CD8-positive, alpha-beta memory T cell (primary cell): ENCODE measurements at regions not wholly inside any gene's neighbourhood (a gene's known extent, or its start where the extent isn't known, plus 50 kb on each side); places are given as distances from the start of the nearest gene placed in this dataset.
A peak's percentile ranks its signal among the peaks of the same experiment; 100 is the strongest.
"Not testable (repeated sequence)": the region's sequence is repeated elsewhere in the genome, so short reads cannot be mapped to it uniquely, and the experiment has no call there.

Source experiments
- CTCF ChIA-PET: fragments of 350-600 bp; sonication (Branson Sonifier 250); formaldehyde crosslinking; loops from one replicate; lab custom pipeline; 2021; ENCODE audit warnings: antibody characterized with exemption; lab: Charles Lee
- POLR2A ChIA-PET: fragments of 350-600 bp; sonication (Branson Sonifier 250); formaldehyde crosslinking; loops from one replicate; lab custom pipeline; 2021; ENCODE audit warnings: antibody characterized with exemption; lab: Charles Lee
- DNase-seq, 5 donors: peaks; one replicate each; pipeline versions ENCODE4 v3.0.0 to v3.0.0-alpha.2; 2020 to 2022; ENCODE audit warnings: mixed read lengths in 1 of 5
- H3K27ac ChIP-seq: one replicate; pipeline ENCODE4 v1.7.0; 2013; ENCODE audit warnings: low read depth, mild to moderate bottlenecking, low read length, moderate library complexity
- H3K27me3 ChIP-seq: 2 replicates; pipeline ENCODE4 v1.7.0; 2013; ENCODE audit warnings: low read length, mild to moderate bottlenecking; ENCODE audit not compliant: insufficient read depth, poor library complexity, severe bottlenecking
- H3K36me3 ChIP-seq: 2 replicates; pipeline ENCODE4 v1.7.0; 2013; ENCODE audit warnings: mild to moderate bottlenecking, low read length, moderate library complexity; ENCODE audit not compliant: insufficient read depth
- H3K4me1 ChIP-seq: 2 replicates; pipeline ENCODE4 v1.7.0; 2013; ENCODE audit warnings: mild to moderate bottlenecking, low read length, moderate library complexity; ENCODE audit not compliant: insufficient read depth
- H3K4me3 ChIP-seq: 2 replicates; pipeline ENCODE4 v1.7.0; 2013; ENCODE audit warnings: mild to moderate bottlenecking, low read length
- H3K9me3 ChIP-seq: 2 replicates; pipeline ENCODE4 v1.7.0; 2013; ENCODE audit warnings: mild to moderate bottlenecking, low read length
- H3K27ac Mint-ChIP-seq, 8 donors: one replicate each; pipeline ENCODE4 v1.8.0; 2020 to 2021; ENCODE audit warnings: mixed read lengths in 8 of 8, mild to moderate bottlenecking in 6 of 8, inconsistent platforms in 3 of 8, moderate library complexity in 3 of 8
- H3K27me3 Mint-ChIP-seq, 2 donors: one replicate each; pipeline ENCODE4 v1.8.0; 2020 to 2021; ENCODE audit warnings: mixed read lengths in 2 of 2, mild to moderate bottlenecking in 1 of 2, moderate library complexity in 1 of 2
- H3K36me3 Mint-ChIP-seq, 3 donors: one replicate each; pipeline ENCODE4 v1.8.0; 2020 to 2021; ENCODE audit warnings: mixed read lengths in 3 of 3, inconsistent platforms in 1 of 3, mild to moderate bottlenecking in 1 of 3
- H3K4me1 Mint-ChIP-seq, 3 donors: one replicate each; pipeline ENCODE4 v1.8.0; 2020 to 2021; ENCODE audit warnings: mixed read lengths in 3 of 3, inconsistent platforms in 1 of 3, mild to moderate bottlenecking in 1 of 3
- H3K4me3 Mint-ChIP-seq, 7 donors: one replicate each; pipeline ENCODE4 v1.8.0; 2020 to 2021; ENCODE audit warnings: mixed read lengths in 7 of 7, mild to moderate bottlenecking in 6 of 7, moderate library complexity in 4 of 7, inconsistent platforms in 2 of 7
- H3K9me3 Mint-ChIP-seq, 5 donors: one replicate each; pipeline ENCODE4 v1.8.0; 2020 to 2022; ENCODE audit warnings: mixed read lengths in 5 of 5, mild to moderate bottlenecking in 3 of 5, moderate library complexity in 2 of 5, inconsistent platforms in 1 of 5

DNA sequence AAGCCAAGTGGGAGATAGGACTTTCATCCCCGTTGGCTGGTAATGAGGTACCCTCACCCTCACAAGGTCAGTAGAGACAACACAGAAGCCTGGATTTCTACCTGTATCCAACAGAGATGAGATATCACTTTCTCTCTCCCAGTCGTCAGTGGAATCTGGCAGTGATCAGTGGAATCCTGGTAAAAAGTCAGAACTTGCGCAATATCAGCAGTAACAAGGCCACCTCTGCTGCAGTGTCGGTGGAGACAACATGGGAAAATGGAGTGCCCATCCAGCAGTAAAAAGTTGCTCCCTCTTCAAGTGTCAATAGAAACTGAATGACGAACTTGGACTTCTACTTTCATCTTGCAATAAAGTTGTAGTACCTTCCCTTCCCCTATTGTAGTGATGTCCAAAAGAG lies 615.9 kb downstream of the ETS1 start:
- no peak overlapping the region for H3K4me3 Mint-ChIP-seq
- H3K36me3 Mint-ChIP-seq, result peaks cover 0 to 8% (median 0%) of the 10 kb centered on the region in 3 donors
- H3K27ac Mint-ChIP-seq, result no peak overlapping the region
- no peaks in the 10 kb centered on the region for H3K4me1 Mint-ChIP-seq
- Histone ChIP-seq H3K4me3 (no peak overlapping the region), H3K27me3 (no peaks in the 10 kb centered on the region), H3K4me1 (no peaks in the 10 kb centered on the region), H3K27ac (no peak overlapping the region), H3K9me3 (no peaks in the 10 kb centered on the region), H3K36me3 (no peaks in the 10 kb centered on the region)
- H3K9me3 Mint-ChIP-seq, result peaks cover 0 to 5% (median 0%) of the 10 kb centered on the region in 5 donors
- ChIA-PET POLR2A (no interaction called here), CTCF (no interaction called here)
- DNase-seq, result no peak
- H3K27me3 Mint-ChIP-seq, result peaks cover 14 to 48% of the 10 kb centered on the region in 2 donors

DNA sequence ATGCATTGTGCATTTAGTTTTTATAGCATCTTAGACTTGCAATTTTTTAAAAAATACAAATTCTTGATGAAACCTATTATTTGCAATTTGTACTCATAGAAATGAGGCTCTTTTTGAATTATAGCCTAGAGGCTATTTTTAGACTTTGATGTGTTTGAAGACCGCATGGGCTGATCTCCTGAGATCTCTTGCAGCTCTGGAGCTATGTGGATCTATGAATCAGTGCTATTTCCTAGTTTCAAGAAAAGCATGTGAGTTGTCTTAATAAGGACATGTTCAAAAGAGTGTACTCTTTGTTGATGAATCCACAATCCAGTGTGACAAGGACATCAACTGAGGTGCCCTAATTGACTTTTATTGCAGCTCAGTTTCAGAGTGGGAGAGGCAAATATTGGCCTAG lies 620.5 kb downstream of the ETS1 start:
- Mint-ChIP-seq H3K9me3 (peaks cover 0 to 5% (median 0%) of the 10 kb centered on the region in 5 donors), H3K4me1 (no peaks in the 10 kb centered on the region), H3K4me3 (no peak overlapping the region), H3K27ac (no peak overlapping the region), H3K36me3 (peaks cover 0 to 8% (median 2%) of the 10 kb centered on the region in 3 donors), H3K27me3 (peaks cover 9 to 58% of the 10 kb centered on the region in 2 donors)
- H3K4me1 ChIP-seq, result no peaks in the 10 kb centered on the region
- H3K4me3 ChIP-seq, result no peak overlapping the region
- H3K27ac ChIP-seq, result no peak overlapping the region
- no peaks in the 10 kb centered on the region for H3K27me3 ChIP-seq
- H3K36me3 ChIP-seq, result no peaks in the 10 kb centered on the region
- H3K9me3 ChIP-seq, result no peaks in the 10 kb centered on the region
- no peak for DNase-seq
- ChIA-PET POLR2A (no interaction called here), CTCF (no interaction called here)

DNA sequence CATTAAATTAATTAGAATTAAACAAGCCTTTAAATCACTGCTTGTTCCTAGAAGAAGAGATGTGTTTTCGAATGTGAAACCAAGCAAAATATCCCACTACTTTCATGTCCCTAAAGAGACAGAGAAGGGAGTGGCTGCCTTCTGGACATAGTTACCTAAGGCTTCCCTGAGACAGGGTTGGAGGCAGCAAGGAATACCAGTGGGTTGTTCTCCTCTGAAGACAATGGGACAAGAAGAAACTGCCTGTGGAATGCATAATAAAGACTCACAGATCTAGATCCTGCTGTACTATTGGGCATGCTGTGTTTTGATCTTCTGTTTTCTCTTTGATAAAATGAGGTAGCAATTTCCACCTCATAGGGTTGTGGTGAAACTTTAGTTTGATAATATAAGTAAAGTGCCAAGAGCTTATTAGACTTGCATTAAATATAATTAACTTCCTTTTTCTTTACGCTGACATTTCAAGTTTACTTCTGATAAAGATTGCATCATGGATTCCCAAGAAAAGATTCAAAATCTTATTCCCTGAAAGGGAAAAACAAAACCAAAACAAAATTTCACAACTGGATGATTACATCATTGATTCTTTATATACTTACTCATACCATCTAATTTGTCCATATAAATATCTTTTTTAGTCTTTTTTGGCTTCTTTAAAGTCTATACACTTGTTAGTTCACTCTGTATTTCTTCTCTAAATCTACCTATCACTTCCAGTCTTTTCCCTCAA lies 621.3 kb downstream of the ETS1 start:
- Mint-ChIP-seq H3K27ac (no peak overlapping the region), H3K4me3 (no peak overlapping the region), H3K36me3 (peaks cover 0 to 8% (median 2%) of the 10 kb centered on the region in 3 donors), H3K9me3 (peaks cover 0 to 5% (median 0%) of the 10 kb centered on the region in 5 donors), H3K27me3 (peaks cover 14 to 52% of the 10 kb centered on the region in 2 donors), H3K4me1 (no peaks in the 10 kb centered on the region)
- ChIA-PET CTCF (no interaction called here), POLR2A (no interaction called here)
- Histone ChIP-seq H3K27ac (no peak overlapping the region), H3K4me3 (no peak overlapping the region), H3K9me3 (no peaks in the 10 kb centered on the region), H3K36me3 (no peaks in the 10 kb centered on the region), H3K4me1 (no peaks in the 10 kb centered on the region), H3K27me3 (no peaks in the 10 kb centered on the region)
- no peak for DNase-seq

DNA sequence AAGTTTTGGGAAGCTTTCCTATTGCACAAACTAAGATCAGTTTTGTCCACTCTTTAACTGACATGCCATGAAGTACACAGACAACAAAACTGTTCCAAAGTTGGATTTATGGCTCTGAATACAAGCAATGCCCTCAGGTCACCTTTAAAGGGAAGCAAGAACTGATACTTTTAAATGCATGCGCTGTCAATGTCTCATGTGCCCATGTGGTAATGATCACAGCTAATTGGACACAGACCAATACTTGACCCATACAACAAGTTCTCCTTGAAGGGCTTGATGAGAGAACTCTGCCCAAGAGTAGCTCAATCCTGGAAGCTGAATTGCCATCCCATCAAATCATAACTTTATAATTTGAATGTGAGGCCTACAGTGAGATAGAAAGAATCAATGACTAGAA lies 624.9 kb downstream of the ETS1 start:
- no peaks in the 10 kb centered on the region for H3K27me3 ChIP-seq
- DNase-seq, result no peak
- no peaks in the 10 kb centered on the region for H3K36me3 ChIP-seq
- Mint-ChIP-seq H3K27ac (no peak overlapping the region), H3K27me3 (peaks cover 11 to 42% of the 10 kb centered on the region in 2 donors), H3K9me3 (no peaks in the 10 kb centered on the region), H3K36me3 (peaks cover 0 to 2% (median 0%) of the 10 kb centered on the region in 3 donors), H3K4me3 (no peak overlapping the region), H3K4me1 (no peaks in the 10 kb centered on the region)
- no peaks in the 10 kb centered on the region for H3K4me1 ChIP-seq
- ChIA-PET CTCF (no interaction called here), POLR2A (no interaction called here)
- no peak overlapping the region for H3K27ac ChIP-seq
- no peak overlapping the region for H3K4me3 ChIP-seq
- H3K9me3 ChIP-seq, result no peaks in the 10 kb centered on the region

DNA sequence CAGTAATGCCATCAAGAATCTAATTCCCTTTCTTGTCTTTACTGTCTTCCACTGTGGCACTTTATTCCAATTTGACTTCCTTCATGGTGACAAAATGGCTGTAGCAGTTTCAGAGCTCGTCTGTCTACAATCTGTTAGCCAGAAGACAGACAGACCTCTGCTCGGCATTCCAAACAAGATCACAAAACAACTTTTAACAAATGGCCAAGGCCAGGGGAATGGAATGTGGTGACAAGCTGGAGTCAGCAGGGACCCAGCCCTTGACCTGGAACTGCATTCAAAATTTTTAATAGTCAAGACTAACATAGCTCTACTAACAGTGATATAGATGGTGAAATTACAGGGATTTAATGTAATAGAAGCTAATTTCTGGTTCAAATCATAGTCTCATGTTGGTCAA lies 637.2 kb downstream of the ETS1 start:
- H3K36me3 ChIP-seq, result no peaks in the 10 kb centered on the region
- Mint-ChIP-seq H3K4me3 (no peak overlapping the region), H3K36me3 (peaks cover 0 to 5% (median 0%) of the 10 kb centered on the region in 3 donors), H3K9me3 (peaks cover 0 to 4% (median 0%) of the 10 kb centered on the region in 5 donors), H3K4me1 (no peaks in the 10 kb centered on the region), H3K27me3 (peaks cover 6 to 23% of the 10 kb centered on the region in 2 donors), H3K27ac (no peak overlapping the region)
- no peak overlapping the region for H3K4me3 ChIP-seq
- H3K27ac ChIP-seq, result no peak overlapping the region
- no peaks in the 10 kb centered on the region for H3K9me3 ChIP-seq
- ChIA-PET CTCF (no interaction called here), POLR2A (no interaction called here)
- DNase-seq, result no peak
- H3K4me1 ChIP-seq, result no peaks in the 10 kb centered on the region
- no peaks in the 10 kb centered on the region for H3K27me3 ChIP-seq

DNA sequence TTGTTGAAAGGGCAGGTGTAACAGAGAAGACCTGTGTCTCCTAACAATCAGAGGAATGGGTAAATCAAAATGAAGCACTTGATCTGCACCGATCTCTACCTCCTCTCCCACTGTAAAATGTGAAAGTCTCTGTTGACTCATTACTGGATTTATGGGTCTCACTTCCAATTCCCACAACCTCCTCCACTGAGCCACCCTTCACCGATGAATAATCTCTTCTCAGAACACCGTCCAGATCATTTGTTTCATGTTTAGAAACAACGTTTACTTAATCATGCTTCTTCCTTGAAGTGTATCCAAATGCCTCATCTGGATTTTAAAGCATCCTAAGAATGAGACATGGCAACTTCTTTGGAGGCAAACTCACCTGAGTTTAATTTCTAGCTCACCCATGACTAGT lies 643.6 kb downstream of the ETS1 start:
- no peaks in the 10 kb centered on the region for H3K4me1 Mint-ChIP-seq
- no peak overlapping the region for H3K27ac Mint-ChIP-seq
- H3K36me3 ChIP-seq, result no peaks in the 10 kb centered on the region
- no peaks in the 10 kb centered on the region for H3K36me3 Mint-ChIP-seq
- no peaks in the 10 kb centered on the region for H3K9me3 ChIP-seq
- POLR2A ChIA-PET, result no interaction called here
- no peak overlapping the region for H3K4me3 Mint-ChIP-seq
- H3K4me1 ChIP-seq, result no peaks in the 10 kb centered on the region
- H3K27me3 ChIP-seq, result no peaks in the 10 kb centered on the region
- no peak for DNase-seq
- CTCF ChIA-PET, result no interaction called here
- H3K4me3 ChIP-seq, result no peak overlapping the region
- H3K27me3 Mint-ChIP-seq, result peaks cover 13 to 24% of the 10 kb centered on the region in 2 donors
- H3K9me3 Mint-ChIP-seq, result peaks cover 0 to 4% (median 0%) of the 10 kb centered on the region in 5 donors
- H3K27ac ChIP-seq, result no peak overlapping the region

DNA sequence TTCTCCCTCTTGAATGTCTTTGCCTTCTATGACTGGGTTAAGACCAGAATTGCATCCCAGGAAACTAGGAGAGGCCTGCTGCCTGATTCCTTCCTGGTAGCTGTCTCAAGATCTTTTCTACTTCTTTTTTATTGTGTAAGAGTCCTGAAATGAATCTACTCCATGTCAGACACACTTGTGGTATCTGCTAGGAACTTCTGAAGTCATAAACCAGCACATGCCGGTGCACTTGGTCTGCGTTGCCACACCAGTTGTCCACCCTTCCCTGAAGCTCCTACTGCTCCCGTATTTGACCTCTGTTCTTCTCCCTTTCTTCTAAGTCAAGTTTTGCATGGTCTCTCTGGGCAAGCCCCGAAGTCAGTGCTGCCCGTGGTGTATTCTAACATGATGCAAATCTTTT lies 644.2 kb downstream of the ETS1 start:
- H3K27me3 ChIP-seq, result no peaks in the 10 kb centered on the region
- Mint-ChIP-seq H3K4me1 (no peaks in the 10 kb centered on the region), H3K27me3 (peaks cover 15 to 22% of the 10 kb centered on the region in 2 donors), H3K9me3 (peaks cover 0 to 4% (median 0%) of the 10 kb centered on the region in 5 donors), H3K27ac (peak overlapping the region in 1 of 8 donors; percentile 32), H3K4me3 (no peak overlapping the region), H3K36me3 (no peaks in the 10 kb centered on the region)
- no peaks in the 10 kb centered on the region for H3K36me3 ChIP-seq
- no peaks in the 10 kb centered on the region for H3K4me1 ChIP-seq
- no peak for DNase-seq
- H3K4me3 ChIP-seq, result no peak overlapping the region
- POLR2A ChIA-PET, result no interaction called here
- H3K9me3 ChIP-seq, result no peaks in the 10 kb centered on the region
- CTCF ChIA-PET, result no interaction called here
- no peak overlapping the region for H3K27ac ChIP-seq

DNA sequence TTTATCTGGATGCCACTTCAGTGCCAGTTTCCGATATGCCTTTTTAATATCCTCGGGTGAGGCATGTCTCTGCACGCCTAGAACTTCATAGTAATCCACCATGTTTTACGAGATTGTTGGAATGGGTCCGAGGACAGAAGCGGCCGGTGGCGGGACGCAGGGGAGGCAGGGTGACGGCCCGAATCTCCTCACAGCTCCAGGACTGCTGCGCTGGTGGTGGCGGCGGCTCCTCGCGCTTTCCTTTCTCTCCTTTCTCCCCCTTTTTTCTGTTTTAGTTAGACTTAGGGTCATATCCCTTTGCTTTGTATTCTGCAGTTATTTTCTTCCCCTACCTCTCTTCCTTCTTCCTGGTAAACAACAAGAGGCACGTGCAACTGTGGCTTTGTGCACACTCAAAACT lies 645.8 kb downstream of the ETS1 start:
- DNase-seq, H3K27me3 ChIP-seq, H3K36me3 Mint-ChIP-seq, H3K36me3 ChIP-seq, POLR2A ChIA-PET, H3K9me3 Mint-ChIP-seq, H3K4me1 ChIP-seq, H3K4me1 Mint-ChIP-seq, H3K4me3 Mint-ChIP-seq, H3K27ac Mint-ChIP-seq, H3K27ac ChIP-seq, H3K4me3 ChIP-seq, H3K9me3 ChIP-seq, CTCF ChIA-PET: not testable (repeated sequence)
- H3K27me3 Mint-ChIP-seq, result peaks cover 15 to 19% of the 10 kb centered on the region in 2 donors
